NOMO-1 treated with DMSO at 0.1 percent for 48 hours (cell line): ENCODE measurements at regions not wholly inside any gene's neighbourhood (a gene's known extent, or its start where the extent isn't known, plus 50 kb on each side); places are given as distances from the start of the nearest gene placed in this dataset.

Experiments used
- DNase-seq: peaks from one replicate; lab custom pipeline; 2025; ENCODE audit not compliant: unreplicated experiment; lab: John Stamatoyannopoulos, UW

DNA sequence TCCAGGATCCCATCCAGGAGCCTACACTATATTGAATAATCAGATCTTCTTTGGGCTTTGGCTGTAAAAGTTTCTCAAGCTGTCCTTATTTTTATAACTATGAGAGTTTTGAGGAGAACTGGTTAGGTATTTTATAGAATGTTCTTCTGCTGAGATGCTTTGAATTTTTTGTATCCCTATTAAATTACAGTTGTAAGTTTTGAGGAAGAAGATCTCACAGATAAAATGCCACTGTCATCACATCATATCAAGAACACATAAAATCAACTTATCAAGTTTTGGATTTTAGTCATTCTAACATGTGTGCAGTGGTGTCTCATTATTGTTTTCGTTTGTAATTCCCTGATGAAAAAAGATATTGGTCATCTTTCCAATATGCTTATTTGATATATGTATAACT lies 260.2 kb upstream of the COL3A1 start:
- no peak for DNase-seq

DNA sequence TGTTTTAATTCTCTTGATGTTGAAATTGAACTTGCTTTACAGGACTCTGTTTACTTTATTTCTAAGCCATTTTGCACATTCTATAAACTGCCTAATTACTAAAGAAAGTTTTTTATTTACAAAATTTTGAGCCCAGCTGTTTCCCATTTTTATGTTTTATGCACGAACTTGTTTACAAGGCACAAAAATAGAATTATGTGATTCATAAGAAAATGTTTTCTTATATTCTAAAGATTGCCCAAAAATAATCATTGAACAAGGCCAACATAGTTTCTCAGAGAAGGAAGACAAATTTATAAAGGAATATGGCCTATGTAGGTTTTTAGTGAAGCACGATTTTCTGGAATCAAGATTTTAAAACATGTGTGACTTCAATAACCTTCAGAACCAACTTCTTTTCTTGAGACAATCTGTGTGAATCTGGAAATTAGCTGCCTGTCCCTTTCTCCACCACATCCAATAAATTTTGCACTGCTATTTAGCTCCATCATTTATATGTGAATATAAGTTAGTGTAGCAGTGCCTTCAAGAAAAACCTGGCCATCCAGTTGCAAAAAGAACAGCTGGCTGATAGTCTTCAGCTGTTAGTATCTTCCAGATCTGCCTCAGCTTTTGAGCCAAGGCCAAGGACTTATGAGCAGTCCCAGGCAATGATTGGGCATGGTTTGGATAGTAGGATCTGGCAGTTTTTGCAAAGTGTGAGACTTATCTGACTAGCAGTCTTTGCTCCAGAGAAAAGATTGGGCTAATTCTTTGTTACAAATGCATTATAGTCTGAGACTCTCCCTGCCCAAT lies 253.2 kb upstream of the COL3A1 start:
- no peak for DNase-seq

DNA sequence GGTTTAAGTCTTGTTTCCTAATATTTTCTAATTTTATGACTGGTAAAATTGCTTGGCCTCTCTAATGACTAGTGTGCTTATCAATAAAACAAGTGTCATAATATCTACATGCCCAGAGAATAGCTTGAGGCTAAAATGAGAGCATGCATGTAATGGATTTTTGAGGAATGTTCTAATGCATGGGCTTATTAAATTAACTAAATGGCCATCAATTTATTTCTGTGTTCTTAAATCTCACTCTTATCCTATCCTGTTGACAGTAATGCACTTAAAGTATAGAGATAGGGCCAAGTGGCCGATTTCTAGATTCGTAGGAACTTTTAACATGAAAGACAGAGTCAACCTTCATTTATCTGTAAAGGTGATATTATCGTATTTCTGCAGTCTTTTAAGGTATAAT lies 252.4 kb upstream of the COL3A1 start:
- no peak for DNase-seq

DNA sequence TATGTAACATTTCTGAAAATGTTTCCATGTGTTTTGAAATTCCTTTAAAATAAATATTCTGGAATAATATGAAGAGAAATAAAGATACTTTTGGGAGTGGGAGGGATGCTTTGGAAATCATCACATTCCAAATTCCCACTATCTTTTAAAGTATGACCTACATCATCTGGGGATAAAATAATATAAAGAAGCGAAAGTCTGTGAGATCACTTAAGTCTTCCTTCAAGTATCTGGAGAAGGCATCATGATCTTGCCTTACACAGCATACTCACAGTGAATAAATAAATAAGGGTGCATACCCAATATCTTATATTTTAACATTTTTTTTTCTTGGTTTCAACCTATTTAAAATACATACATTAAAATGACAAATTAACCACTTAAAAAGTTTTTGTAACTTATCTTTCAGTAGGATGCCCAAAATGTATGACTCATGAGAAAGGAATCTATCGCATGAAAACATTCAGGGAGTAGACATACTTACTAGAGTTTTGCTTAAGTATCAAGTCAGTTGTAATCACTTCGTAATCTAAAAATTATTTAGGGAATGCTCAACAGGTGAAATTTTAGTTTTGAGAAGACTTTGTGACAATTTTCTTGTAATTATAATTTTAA lies 248.3 kb upstream of the COL3A1 start:
- no peak for DNase-seq

DNA sequence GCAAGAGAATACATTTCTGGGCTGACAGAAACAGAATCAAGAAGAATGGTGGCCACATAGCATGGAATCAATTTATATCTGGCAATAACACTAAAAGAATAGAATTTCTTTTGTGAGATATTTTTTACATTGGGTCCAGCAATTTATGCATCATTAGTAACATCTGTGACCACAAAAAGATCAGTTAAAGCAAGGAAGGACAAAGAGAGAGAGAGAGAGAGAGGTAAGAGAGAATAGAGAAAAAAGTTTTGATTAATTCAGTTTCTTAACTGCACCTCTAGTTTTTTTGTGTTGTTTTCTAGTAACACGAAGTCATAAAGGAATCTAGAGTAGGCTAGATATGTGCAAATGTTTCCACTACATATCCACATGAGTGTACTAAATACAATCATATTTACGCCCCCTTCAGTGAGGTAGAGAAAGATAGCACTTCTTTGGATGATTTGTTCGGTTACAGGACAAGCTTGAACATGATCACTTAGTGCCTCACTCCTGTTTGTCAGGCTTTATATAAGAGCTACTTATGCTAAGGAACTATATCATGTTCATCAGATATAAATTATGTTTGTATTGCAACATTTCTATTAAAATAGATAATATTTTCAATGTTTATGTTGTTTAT lies 247.4 kb upstream of the COL3A1 start:
- no peak for DNase-seq

DNA sequence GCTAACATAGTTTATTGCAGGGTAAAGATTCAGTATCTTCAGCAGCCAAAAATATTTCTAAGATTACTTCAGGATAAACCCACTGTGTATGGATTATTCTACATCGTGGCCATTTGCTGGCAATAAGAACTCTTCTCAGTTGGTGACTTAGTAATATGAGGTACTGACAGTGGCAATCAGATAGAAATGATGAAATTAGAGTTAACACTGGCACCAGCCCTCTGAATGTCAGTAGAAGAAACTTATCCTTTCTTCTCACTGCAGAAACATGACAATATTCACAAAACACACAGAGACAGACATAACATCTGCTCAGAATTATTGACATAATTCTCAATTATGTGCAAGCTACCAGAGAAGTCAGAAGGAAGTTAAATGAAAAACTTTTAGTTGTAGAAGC lies 246.3 kb upstream of the COL3A1 start:
- no peak for DNase-seq

DNA sequence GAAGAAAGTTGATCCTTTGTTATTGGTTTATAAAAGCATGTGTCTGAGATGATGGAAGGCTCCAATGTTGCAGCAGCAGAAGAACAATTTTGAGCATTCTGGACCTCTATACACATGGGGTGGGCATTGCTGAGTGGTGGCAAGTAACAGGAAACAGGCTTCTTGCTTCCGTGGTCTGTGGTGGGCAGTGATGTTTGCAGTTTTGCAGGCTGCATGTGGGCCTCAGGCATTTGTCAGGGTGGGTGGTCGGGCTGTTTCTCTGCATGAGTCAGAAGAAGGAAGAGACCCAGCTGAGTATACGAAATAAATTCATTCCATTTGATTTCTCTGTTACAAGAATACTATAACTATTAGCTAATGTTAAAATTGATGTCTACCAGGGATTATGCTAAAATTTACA lies 239.5 kb upstream of the COL3A1 start:
- DNase-seq: no peak

DNA sequence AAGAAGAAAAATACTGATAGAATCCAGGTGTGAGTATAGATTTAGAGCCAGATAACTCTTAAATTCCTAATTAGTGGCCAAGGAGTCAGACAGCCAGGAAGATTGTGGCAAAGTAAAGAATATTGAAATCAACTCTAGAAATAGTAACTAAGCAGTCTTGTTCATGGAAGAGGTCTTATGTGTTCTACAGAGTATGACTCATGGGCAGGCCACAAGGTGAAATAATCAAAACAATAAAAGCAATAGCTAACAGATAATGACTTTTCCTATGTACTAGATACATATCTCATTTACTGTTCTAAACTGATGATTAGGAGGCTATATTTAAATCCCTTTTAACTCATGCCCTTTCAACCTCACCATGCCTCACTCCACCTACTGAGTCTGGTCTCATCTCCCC lies 227.4 kb upstream of the COL3A1 start:
- no peak for DNase-seq

DNA sequence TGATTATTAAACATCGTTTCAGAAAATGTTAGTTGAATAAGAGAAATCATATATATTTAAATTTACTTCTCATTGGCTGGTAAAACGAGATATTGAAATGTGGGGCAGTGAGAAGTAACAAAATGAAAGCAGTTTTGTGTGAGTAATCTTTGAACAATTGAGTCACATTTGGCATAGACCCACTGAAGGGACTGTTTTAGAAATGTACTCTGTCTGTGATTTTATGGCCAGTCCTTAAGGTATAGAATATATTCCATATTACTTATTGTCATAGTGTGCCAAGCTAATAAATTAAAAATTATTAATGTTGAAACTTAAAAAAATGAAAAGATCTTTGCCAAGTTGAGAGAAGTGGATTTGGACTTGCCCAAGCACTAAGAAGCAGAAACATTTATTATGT lies 222.4 kb upstream of the COL3A1 start:
- DNase-seq: no peak

DNA sequence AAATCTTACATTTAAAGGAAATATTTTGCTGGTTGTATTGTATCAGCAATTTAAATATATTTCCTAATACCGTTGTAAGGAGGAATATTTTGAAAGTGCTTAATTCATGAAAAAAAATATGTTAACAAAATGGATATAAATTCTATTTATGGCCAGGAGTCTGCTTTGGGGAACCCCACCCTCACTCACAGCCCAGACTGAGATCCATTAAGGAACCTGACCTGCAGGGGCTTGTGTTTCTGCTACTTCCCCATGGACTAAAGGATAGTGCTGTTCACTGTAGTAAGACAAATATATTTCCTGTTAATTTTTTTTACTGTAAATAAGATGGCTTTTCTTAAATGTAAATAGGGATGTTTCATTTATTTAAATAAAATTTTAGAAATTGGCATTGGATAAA lies 221.9 kb upstream of the COL3A1 start:
- no peak for DNase-seq

DNA sequence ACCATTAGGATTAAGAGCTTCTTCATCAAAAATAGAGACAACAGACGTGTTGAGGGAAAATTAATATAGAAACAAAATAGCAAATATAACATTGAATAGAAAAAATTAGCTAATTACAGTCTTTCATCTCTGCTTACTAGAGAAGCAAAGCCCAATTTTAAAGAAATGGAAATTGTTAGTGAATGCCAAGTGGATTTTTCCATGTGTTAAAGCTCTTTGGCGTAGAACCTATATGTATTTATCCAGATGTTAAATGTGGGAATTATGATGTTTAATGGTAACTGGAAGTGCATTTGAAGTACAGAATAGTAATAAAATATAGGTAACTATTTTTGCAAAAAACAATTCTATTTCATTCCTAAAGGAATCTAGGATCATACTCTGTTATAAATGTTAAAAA lies 212.0 kb upstream of the COL3A1 start:
- DNase-seq: no peak

DNA sequence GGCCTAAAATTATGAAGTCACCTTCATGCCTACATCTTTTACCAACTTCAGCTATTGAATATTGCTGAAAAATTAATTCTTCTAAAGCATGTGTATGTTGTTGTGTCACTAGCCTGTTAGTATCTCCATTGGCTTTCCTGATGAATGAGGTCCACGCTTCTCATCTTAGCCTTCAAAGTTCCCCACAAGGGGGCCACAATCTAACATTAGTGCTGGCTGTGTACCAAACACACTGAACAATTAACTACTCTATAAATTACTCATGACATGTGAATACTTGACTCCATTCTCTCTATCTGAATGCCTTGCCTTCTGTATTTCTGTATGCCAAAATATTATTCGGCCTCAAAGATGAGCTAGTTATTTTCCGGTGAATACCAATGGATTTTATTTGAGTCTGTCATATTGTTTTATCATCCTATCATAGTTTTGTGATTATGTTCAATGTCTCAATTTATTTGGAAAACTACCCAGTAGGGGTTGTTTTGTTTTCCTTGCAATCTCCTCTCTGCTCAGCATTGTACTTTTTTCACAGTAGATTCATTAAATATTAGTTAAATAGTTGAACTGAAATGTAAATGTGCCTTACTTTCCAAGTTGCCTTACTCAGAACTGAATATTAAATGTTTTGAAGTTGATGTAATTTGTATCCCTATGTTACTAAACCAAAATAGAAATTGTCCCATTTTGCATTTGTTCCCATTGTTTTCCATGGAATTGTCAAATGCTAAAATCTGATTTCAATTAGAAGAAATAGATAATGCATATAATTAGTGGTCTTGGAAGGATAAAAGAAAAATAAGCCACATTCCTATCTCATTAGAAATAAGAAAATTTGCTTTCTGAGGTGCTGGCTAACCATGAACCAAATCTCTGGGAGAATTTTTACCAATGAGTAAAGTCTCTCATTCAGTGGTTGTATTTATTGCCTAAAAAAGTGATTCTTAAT lies 208.4 kb upstream of the COL3A1 start:
- DNase-seq: peak; percentile 1

DNA sequence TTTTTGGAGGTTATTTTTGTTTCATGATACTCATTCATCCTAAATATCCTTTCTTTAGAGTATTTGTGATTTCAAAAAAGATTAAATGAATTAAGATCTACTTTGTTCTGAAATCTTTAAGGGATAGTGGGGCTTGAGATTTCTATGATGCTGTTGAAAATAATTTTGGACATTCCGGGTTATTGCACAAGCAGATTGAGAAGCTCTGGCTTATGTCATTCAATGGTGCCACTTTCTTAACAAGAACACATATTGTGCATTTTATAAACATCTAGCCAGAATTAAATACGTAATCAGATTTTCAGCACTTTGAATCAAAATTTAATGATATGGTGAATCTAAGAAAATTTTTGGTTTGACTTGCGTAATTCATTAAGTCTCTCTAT lies 207.7 kb upstream of the COL3A1 start:
- DNase-seq: no peak

DNA sequence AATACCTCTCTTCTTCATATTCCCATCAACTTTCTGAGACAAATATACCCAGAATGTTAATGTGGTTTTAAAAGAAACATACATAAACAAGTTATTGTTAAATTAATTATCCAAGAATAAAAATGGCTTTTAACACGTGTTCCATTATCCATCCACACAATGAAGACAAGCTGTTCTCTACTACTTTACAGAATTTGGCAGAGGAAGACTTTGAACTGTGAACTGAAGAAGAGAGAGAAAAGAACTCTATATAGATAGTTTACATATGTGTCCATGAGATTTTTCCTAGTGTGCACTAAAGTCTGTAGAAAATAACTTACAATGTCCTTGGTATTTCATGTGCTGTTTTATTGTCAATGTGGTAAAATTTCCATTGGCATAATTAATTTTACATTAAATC lies 207.0 kb upstream of the COL3A1 start:
- DNase-seq: no peak

DNA sequence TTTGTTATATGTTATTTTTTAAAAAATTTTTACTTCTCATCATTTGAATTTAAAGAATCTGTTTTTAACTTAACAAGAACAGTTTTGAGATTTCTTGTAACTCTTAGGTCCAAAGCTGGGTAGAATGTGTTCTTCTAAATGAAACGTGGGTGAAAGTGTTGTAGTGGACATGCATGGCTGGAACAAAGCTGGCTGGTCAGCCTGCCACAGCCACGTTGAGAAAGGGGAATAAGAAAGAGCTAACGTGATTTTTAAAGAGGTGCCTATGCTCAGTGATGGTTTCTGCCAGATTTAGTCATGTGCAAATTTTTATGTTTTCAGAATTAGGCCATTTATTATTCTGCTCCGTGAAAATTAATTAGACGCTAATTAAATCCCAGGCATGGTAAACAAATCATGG lies 203.9 kb upstream of the COL3A1 start:
- DNase-seq: no peak

DNA sequence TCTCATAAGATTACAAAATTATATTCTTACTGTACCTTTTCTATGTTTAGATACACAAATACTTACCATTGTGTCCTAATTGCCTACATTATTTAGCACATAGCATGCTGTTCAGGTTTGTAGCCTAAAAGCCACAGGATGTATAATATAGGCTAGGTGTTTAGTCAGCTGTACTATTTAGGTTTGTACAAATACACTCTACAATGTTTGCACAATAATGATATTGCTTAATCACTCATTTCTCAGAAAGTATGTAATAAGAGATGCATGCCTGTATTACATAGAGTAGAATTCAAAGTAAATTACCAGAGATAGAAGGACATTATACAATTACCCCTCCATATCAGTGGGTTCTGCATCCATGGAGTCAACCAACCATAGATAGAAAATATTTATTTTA lies 201.1 kb upstream of the COL3A1 start:
- DNase-seq: no peak

DNA sequence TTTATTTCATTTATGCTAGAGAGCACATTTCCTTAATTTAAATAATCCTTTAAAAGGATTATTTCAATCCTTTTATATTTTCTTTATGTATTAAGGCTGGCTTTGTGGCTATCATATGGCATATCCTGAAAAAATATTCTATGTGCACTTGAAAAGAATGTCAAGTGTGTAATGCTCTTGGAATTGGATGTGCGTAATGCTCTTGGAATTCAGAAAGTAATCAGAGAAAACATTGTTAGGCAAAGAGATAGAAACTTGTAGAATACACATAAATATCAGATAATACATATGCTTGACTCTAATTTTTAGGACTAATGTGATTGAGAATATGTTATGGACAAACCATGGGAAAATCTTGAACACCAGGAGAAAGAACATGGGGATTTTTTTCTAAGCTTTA lies 197.5 kb upstream of the COL3A1 start:
- DNase-seq: no peak

DNA sequence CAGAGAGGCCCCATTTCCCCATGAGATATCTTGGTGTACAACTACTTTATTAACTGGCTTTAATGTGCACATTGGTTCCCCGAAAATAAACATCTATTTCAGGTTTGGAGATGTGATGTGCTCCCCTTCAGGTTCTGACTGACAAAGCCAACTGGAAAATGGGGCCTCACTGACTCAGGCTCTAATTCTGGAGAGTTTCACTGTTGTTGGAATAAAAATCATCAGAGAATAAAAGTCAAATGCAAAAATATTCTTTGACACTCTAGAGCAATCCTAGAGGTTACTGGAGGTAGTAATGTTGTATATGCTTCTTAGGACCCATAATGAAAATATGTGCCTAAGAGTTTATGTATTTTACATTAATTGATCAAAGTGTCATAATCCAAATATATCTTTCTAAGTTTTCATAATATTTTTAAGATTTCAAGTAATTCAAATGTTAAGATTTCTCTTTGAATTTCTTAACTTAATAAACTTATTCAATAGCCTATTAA lies 189.9 kb upstream of the COL3A1 start:
- DNase-seq: no peak

DNA sequence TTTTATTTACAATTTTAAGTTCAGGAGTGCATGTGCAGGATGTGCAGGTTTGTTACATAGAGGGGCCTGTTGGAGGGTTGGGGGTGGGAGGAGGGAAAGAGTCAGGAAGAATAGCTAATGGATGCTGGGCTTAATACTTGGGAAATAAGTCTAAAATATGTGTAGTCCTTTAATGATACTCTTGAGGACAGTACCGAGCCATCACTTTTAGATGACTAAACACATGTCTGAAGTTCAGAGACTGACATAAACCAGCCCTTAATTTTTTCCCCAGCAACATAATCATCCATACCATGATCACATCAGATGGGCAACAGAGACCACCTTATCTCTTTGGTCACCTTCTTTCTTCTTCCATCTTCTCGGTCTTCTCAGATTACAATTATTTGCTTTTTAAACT lies 189.1 kb upstream of the COL3A1 start:
- no peak for DNase-seq

DNA sequence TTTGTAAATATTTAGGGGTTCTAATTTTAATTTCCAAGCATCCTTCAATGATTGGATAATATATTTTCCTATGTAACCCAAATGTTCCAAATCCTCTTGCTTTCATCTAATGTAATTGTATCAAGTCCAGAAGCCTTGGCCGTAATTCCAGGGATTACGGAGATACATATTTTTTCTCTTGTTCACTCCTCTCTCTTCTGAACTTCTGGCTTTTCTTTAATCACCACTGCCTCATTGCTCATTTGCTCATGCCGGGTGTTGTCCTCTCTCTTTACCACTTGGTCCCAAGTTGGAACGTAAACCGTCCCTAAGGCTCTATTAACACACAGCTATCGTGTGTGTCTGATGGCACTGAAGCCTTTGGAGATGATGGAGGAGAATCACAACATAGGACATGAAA lies 188.7 kb upstream of the COL3A1 start:
- no peak for DNase-seq

DNA sequence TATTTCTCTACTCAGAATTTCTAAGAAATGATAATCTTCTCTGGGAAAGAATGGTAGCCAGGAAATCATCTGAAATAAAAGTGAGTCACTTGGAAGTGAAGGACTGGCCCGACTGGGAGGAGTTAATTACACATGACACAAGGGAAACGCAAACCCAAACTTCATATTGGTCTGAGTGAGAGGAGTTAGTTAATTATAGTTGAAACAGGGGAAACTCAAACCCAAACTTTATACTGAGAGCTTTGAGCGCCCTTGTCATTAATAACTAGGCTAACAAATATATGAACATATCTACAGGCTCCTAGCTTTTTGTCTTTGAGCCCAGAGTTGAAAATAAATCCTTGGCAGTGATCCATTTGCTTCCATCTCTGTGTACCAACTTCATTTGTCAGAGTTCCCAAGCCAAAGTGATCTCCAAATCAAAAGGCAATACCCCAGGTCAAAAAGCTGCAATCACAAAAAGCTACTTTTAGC lies 187.8 kb upstream of the COL3A1 start:
- DNase-seq: no peak
